ENCODE measurements at regions not wholly inside any gene's neighbourhood (a gene's known extent, or its start where the extent isn't known, plus 50 kb on each side); places are given as distances from the start of the nearest gene placed in this dataset.
"Not testable (repeated sequence)": the region's sequence is repeated elsewhere in the genome, so short reads cannot be mapped to it uniquely, and the experiment has no call there.

DNA sequence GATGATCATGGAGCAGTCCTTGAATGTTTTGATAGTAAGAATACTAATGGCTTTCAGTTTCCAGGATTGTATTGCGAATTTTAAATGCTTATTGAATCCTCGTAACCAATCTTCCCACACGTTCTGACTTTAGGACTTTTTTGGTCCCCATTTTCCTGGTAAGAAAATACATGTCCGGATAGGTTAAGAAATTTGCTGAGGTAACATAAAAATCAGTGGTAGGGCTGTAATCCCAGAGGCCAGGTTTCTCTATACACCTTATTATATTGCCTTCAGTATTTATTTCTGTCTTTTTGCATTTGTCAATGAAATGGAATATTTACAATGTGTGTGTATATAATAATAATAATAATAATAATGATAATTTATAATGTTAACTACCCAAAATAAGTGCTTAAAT is 603.2 kb downstream of the TMEM182 start:
- no peak for DNase-seq (ENCODE audit: extremely low read depth, low read depth, low spot score)

DNA sequence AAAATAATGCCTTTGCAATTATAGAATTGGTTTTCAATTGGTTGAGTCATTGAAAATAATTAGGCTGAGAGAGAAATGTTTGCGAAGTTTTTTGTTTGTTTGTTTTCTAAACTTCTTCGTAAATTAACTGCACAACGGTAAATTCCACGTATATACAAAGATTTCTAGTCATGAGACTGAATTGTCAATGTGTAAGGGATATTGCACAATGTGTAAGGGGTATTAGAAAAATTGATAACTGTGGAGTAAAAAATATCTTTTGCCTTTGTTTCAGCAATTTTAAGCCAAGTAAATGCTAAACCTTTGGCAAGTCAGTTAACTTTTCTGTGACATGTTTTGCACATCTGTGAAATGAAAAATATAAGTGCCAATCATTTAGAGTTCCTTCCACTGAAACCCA is 606.0 kb downstream of the TMEM182 start:
- DNase-seq (ENCODE audit: extremely low read depth, low read depth, low spot score): no peak

GRCh38 chr2:103383541-103383940 is 621.7 kb downstream of the TMEM182 start:
- DNase-seq (ENCODE audit: extremely low read depth, low read depth, low spot score): no peak

GRCh38 chr2:103386872-103387271 is 625.0 kb downstream of the TMEM182 start:
- DNase-seq (ENCODE audit: extremely low read depth, low read depth, low spot score): no peak

DNA sequence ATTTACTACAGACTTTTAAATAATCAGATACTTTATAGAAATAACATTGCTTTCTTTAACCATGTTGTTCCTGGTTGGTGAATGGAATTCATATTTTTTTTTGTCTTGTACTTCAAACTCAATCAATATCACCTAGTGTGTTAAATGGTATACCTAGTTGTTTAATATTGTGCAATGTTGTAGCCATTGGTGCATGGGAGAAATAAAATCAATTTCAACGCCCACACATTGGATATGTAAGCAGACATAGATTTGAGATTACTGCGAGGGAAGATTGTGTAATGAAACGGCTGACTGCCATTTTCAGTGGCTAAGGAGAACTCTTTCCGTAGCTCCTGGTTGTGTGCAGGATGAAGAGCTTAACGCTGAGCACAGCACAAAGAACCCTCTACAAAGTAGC is 626.1 kb downstream of the TMEM182 start:
- DNase-seq (ENCODE audit: extremely low read depth, low read depth, low spot score): no peak

- no peak for DNase-seq (ENCODE audit: extremely low read depth, low read depth, low spot score)
Observed at GRCh38 chr2:103396152-103396551, 634.3 kb downstream of the TMEM182 start.

DNA sequence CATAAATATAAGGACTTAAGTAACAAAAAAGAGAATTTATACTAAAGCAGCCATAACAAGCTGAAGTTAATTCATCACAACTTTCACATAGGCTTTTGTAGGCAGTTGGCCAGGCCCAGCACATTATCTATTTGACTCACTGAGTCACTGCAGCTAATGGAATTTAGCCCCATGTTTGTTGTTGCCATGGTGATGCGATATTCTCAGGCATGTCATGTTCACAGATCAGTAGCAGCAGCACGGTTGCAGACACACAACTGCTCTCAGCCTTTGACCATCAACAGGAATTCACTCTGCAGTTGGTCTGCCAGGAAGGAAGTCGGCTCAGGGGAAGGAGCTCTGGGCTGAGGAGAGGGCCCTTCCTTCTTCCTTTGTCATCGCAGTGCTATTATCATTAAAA is 639.8 kb downstream of the TMEM182 start:
- DNase-seq (ENCODE audit: extremely low read depth, low read depth, low spot score): no peak

DNA sequence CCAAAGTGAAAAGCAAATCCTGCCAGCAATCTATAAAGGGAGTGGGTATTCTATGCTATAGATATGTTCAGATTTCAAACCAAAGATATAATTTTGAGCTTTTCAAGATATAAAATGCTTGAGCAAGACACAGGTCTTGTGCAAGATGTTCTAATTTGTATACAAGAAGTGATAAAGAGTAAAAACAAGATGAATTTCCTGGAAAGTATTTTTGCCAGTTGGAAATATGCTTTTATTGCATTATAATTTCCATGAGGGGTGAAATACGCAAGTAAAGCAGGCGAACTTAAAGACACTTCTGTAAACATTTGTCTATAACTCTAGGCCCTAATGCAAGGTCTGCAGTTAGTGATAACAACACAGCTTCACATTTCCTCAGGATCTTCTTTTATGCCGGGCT is 640.5 kb downstream of the TMEM182 start:
- DNase-seq (ENCODE audit: extremely low read depth, low read depth, low spot score): no peak

DNA sequence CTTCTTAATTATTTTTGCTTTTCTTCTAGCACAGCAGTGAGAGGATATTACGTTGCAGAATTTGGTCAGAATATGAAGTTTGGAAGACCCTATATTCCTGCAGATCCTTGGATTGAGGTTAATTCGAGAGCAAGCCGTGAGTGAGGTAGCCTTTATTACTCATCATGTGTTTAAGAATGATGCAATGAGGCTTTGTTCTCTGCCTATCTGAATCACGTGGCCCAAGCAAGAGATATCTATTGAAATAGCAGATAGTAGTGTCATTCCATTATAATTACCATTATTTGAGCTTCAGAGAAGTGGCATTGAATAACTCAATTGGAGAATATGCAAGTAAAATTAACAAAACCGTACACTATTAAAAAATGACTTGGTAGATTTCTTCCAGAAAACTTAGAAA is 641.1 kb downstream of the TMEM182 start:
- DNase-seq (ENCODE audit: extremely low read depth, low read depth, low spot score): no peak

GRCh38 chr2:103403388-103403787 is 641.6 kb downstream of the TMEM182 start:
- not testable (repeated sequence) for DNase-seq (ENCODE audit: extremely low read depth, low read depth, low spot score)

- DNase-seq (ENCODE audit: extremely low read depth, low read depth, low spot score): no peak
Observed at GRCh38 chr2:103410221-103410620, 648.4 kb downstream of the TMEM182 start.

DNA sequence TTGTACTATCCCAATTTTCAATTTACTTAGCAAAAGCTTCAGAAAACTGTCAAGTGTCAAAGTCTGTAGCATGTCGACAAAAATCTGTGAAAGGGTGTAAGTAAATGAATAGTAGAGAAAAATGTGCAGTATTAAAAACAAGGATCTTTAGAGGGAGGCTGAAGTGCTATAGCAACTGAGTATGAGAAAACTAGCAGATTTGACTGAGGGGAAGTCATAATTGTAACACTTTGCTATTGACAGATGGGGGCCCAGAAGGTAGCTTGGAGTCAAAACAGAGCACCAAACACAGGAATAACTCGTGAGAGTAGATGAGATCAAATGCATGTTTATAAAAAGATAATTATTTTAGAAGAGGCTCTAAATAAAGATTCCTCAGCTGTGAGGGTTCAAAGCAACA is 657.7 kb downstream of the TMEM182 start:
- no peak for DNase-seq (ENCODE audit: extremely low read depth, low read depth, low spot score)

DNA sequence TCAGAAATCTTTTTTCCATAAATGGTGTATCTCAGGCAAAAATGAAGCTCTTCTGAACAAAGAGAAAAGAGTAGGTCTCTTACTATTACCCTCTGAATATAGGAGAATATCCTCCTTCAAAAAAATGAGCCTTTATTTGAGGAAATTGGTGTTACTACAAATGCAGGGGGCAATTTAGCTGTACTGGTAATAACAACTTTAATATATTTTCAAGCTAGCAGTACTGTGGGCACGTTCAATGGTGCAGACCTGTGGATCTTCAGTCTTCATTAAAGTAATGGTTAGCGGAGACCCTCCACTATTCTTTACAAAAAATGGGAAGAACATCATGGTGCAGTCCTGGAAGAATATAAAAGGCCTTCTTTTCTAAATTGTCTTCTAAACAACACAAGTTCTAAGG is 661.3 kb downstream of the TMEM182 start:
- DNase-seq (ENCODE audit: extremely low read depth, low read depth, low spot score): no peak

GRCh38 chr2:103427567-103427966 is 665.7 kb downstream of the TMEM182 start:
- no peak for DNase-seq (ENCODE audit: extremely low read depth, low read depth, low spot score)

- no peak for DNase-seq (ENCODE audit: extremely low read depth, low read depth, low spot score)
Observed at GRCh38 chr2:103430191-103430590, 668.4 kb downstream of the TMEM182 start.

DNA sequence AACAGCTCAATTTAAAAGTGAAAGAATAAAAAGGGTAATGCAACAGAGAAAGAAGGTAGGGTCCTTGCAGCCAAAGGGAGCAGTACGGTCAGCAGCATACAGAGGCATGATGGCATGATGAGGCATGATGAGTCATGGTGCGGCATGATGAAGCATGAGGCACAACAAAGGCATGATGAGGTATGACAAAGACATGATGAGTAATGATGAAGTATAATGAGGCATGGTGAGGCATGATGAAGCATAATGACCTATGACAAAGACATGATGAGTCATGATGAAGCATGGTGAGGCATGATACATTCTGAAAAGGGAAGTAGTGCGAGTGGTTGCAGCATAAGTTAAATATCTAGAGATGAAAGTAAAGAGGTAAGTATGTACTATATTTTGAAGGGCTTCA is 673.2 kb downstream of the TMEM182 start:
- DNase-seq (ENCODE audit: extremely low read depth, low read depth, low spot score): no peak

- no peak for DNase-seq (ENCODE audit: extremely low read depth, low read depth, low spot score)
Observed at GRCh38 chr2:103437161-103437560, 675.3 kb downstream of the TMEM182 start.

DNA sequence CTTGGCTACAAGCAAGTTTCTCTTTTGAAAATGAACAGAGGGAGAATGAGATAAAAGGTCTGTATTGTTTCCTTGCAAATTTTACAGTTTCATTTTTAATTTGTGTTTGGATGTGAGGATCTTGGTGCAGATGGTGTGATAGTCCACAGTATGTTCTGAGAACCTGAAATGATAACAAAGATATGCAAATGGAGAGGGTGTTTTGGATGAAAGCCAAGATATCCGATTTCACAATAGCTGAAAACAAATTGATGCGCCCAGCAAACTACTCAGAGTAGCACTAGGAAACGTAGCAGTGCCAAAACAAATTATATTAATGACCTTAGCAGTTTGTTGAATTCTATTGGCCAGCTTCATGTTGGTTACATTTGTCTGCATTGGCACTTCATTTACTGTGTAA is 683.5 kb downstream of the TMEM182 start:
- DNase-seq (ENCODE audit: extremely low read depth, low read depth, low spot score): no peak

- no peak for DNase-seq (ENCODE audit: extremely low read depth, low read depth, low spot score)
Observed at GRCh38 chr2:103448495-103448894, 686.7 kb downstream of the TMEM182 start.

DNA sequence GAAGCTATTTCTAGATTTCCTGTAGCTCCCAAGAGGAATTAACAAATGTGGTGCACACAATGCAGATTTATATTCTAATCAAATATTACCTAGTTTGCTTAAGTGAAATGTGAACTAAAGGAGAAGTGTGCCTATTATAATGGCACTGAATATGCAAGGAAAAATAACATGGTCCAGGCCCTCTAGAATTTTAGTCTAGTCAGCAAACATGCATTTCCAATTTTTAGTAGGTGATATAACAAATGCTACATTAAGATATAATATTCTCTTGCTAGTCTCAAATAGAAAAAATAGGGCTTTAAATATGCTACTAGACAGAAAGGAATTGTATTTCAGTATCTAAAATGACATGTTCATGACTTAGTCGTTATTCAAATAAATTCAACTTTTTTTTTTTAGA is 689.5 kb downstream of the TMEM182 start:
- DNase-seq (ENCODE audit: extremely low read depth, low read depth, low spot score): no peak

DNA sequence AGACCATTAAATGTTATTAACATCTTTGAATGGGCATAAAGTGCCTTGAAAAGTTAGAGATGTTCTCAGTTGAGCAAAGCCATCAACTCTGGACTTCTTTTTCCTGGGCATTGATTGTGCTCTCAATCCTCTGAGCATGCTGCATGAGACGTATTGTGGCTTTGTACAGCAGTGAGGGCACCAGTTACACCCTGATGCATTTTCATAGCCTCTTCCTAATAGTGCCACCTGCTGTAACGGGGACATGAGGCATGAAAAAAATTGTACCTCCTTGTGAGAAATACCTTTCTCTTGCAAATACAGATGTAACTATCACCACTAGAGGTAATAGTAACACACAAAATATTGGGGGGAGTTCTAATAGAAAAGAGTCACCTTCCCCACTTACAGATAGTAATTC is 697.5 kb downstream of the TMEM182 start:
- DNase-seq (ENCODE audit: extremely low read depth, low read depth, low spot score): no peak

GRCh38 chr2:103462101-103462500 is 700.3 kb downstream of the TMEM182 start:
- DNase-seq (ENCODE audit: extremely low read depth, low read depth, low spot score): no peak

- no peak for DNase-seq (ENCODE audit: extremely low read depth, low read depth, low spot score)
Observed at GRCh38 chr2:103462712-103463111, 700.9 kb downstream of the TMEM182 start.

- no peak for DNase-seq (ENCODE audit: extremely low read depth, low read depth, low spot score)
Observed at GRCh38 chr2:103464831-103465230, 703.0 kb downstream of the TMEM182 start.

All from glomerular endothelial cell (primary cell).